ENCODE measurements at regions not wholly inside any gene's neighbourhood (a gene's known extent, or its start where the extent isn't known, plus 50 kb on each side); places are given as distances from the start of the nearest gene placed in this dataset.

DNA sequence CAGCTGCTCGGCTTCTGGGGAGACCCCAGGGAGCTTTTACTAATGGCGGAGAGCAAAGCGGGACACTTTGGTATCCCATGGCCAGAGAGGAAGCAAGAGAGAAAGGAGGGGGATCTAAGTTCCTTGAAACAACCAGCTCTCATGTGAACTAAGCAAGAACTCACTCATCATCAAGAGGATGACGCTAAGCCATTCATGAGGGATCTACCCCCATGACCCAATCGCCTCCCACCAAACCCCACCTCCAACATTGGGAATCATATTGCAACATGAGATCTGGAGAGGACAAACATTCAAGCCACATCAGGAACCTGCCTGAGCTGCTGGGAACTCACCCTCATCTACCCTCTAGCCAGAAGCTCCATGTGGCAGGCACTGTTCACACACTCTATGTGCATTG, 372.1 kb upstream of the RUNX1 start:
- Histone ChIP-seq H3K79me2 (ENCODE audit: insufficient read depth) (no peaks in the 10 kb centered on the region), H3K36me3 (replicated peaks in 1 of 2; ENCODE audit: control insufficient read depth in 1 of 2, insufficient read depth in 2 of 2, low read length in 1 of 2) (no peaks in the 10 kb centered on the region), H3K9me3 (peaks cover 3% of the 10 kb centered on the region; the same call in 1 of the 2 replicates), H2AFZ (ENCODE audit: low read depth) (no peak overlapping the region), H3K27me3 (ENCODE audit: insufficient read depth) (no peaks in the 10 kb centered on the region), H3K9me2 (no peaks in the 10 kb centered on the region), H3K27ac (ENCODE audit: low read depth in 2 of 2, low read length in 1 of 2) (no peak overlapping the region), H3F3A (replicated peaks; ENCODE audit: insufficient read depth) (peaks cover 9% of the 10 kb centered on the region), H3K4me1 (ENCODE audit: control insufficient read depth in 1 of 2, insufficient read depth in 2 of 2, low read depth in 1 of 2, low read length in 1 of 2) (no peaks in the 10 kb centered on the region), H3K9ac (no peak overlapping the region), H4K20me1 (ENCODE audit: insufficient read depth) (no peaks in the 10 kb centered on the region), H3K4me2 (no peak overlapping the region), H3K4me3 (ENCODE audit: low read depth in 2 of 2, low read length in 1 of 2) (no peak overlapping the region)
- WGBS (ENCODE audit: low lambda C conversion rate): 36% methylated on average over 5 of the region's 5 CpGs
- DNase-seq: no peak
- CTCF ChIA-PET: no interaction called here
- TF ChIP-seq TAF1 (IDR thresholded peaks at IDR 0.05; ENCODE audit: borderline replicate concordance, low read depth, low read length) (no peak), SIN3A (IDR thresholded peaks at IDR 0.05; ENCODE audit: borderline replicate concordance, low read depth, low read length) (no peak), RFX5 (IDR thresholded peaks at IDR 0.05; ENCODE audit: low read length) (no peak), GATA2 (CRISPR knock-in tag; IDR thresholded peaks at IDR 0.05) (no peak), RCOR1 (IDR thresholded peaks at IDR 0.05; ENCODE audit: low read length) (no peak), NFIC (IDR thresholded peaks at IDR 0.05; ENCODE audit: borderline replicate concordance) (no peak), ELF1 (IDR thresholded peaks at IDR 0.05) (no peak), EZH2phosphoT487 (IDR thresholded peaks at IDR 0.05; ENCODE audit: borderline replicate concordance, low read depth) (no peak), MEF2A (IDR thresholded peaks at IDR 0.05; ENCODE audit: borderline replicate concordance, low read depth) (no peak), TEAD4 (IDR thresholded peaks at IDR 0.05; ENCODE audit: borderline replicate concordance, insufficient read depth) (no peak), TCF12 (IDR thresholded peaks at IDR 0.05) (no peak)
- TF ChIP-seq, protein P1, sequence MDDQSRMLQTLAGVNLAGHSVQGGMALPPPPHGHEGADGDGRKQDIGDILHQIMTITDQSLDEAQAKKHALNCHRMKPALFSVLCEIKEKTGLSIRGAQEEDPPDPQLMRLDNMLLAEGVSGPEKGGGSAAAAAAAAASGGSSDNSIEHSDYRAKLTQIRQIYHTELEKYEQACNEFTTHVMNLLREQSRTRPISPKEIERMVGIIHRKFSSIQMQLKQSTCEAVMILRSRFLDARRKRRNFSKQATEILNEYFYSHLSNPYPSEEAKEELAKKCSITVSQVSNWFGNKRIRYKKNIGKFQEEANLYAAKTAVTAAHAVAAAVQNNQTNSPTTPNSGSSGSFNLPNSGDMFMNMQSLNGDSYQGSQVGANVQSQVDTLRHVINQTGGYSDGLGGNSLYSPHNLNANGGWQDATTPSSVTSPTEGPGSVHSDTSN (IDR thresholded peaks at IDR 0.05): no peak
- TF ChIP-seq, protein P2, sequence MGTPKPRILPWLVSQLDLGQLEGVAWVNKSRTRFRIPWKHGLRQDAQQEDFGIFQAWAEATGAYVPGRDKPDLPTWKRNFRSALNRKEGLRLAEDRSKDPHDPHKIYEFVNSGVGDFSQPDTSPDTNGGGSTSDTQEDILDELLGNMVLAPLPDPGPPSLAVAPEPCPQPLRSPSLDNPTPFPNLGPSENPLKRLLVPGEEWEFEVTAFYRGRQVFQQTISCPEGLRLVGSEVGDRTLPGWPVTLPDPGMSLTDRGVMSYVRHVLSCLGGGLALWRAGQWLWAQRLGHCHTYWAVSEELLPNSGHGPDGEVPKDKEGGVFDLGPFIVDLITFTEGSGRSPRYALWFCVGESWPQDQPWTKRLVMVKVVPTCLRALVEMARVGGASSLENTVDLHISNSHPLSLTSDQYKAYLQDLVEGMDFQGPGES (IDR thresholded peaks at IDR 0.05; ENCODE audit: low read depth, low read length): no peak
- POLR2A ChIA-PET: no interaction called here

DNA sequence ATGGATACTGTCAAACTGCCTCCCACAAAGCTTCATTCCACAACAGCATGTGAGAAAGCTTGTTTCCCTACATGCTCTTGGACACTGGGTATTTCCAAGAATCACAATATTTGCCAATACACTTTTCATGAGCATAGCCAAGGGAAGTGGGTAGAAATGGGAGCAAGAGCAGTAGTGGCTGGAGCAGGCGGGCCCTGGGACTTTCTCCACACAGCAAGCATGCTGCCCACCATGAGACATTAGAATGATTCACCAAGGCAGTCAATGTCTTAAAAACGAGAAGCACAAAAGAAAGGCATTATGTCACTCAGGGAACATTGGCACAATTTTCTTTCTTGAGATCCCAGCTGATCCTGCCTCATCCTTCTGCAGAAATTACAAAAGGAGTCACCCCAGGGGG, 371.6 kb upstream of the RUNX1 start:
- H3F3A ChIP-seq (replicated peaks; ENCODE audit: insufficient read depth): peaks cover 9% of the 10 kb centered on the region
- no peak overlapping the region for H2AFZ ChIP-seq (ENCODE audit: low read depth)
- no peak for DNase-seq
- H3K27ac ChIP-seq (ENCODE audit: low read depth in 2 of 2, low read length in 1 of 2): no peak overlapping the region
- WGBS (ENCODE audit: low lambda C conversion rate): 29% methylated on average over 2 of the region's 2 CpGs
- H3K9ac ChIP-seq: no peak overlapping the region
- no peaks in the 10 kb centered on the region for H3K79me2 ChIP-seq (ENCODE audit: insufficient read depth)
- TF ChIP-seq, protein P3, sequence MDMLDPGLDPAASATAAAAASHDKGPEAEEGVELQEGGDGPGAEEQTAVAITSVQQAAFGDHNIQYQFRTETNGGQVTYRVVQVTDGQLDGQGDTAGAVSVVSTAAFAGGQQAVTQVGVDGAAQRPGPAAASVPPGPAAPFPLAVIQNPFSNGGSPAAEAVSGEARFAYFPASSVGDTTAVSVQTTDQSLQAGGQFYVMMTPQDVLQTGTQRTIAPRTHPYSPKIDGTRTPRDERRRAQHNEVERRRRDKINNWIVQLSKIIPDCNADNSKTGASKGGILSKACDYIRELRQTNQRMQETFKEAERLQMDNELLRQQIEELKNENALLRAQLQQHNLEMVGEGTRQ (IDR thresholded peaks at IDR 0.05; ENCODE audit: borderline replicate concordance, low read depth, low read length): no peak
- no peak for TF ChIP-seq CHD2 (IDR thresholded peaks at IDR 0.05; ENCODE audit: low read length, partially characterized antibody)
- no peak for TF ChIP-seq SIN3A (IDR thresholded peaks at IDR 0.05; ENCODE audit: borderline replicate concordance, low read depth, low read length)
- TF ChIP-seq ELF1 (IDR thresholded peaks at IDR 0.05): no peak
- no peak for TF ChIP-seq JUND (IDR thresholded peaks at IDR 0.05)
- no peaks in the 10 kb centered on the region for H3K27me3 ChIP-seq (ENCODE audit: insufficient read depth)
- H3K4me1 ChIP-seq (ENCODE audit: control insufficient read depth in 1 of 2, insufficient read depth in 2 of 2, low read depth in 1 of 2, low read length in 1 of 2): no peaks in the 10 kb centered on the region
- ChIA-PET CTCF (no interaction called here), POLR2A (no interaction called here)
- no peaks in the 10 kb centered on the region for H3K9me2 ChIP-seq
- no peak overlapping the region for H3K4me3 ChIP-seq (ENCODE audit: low read depth in 2 of 2, low read length in 1 of 2)
- no peak overlapping the region for H3K4me2 ChIP-seq
- no peaks in the 10 kb centered on the region for H4K20me1 ChIP-seq (ENCODE audit: insufficient read depth)
- H3K36me3 ChIP-seq (replicated peaks in 1 of 2; ENCODE audit: control insufficient read depth in 1 of 2, insufficient read depth in 2 of 2, low read length in 1 of 2): no peaks in the 10 kb centered on the region
- H3K9me3 ChIP-seq: peaks cover 3% of the 10 kb centered on the region; the same call in 1 of the 2 replicates

All from SK-N-SH (cell line).